ENCODE measurements at regions not wholly inside any gene's neighbourhood (a gene's known extent, or its start where the extent isn't known, plus 50 kb on each side); places are given as distances from the start of the nearest gene placed in this dataset.

- 80 to 100% (median 80%) methylated on average over 1 to 2 of the region's 35 CpGs; no CpG with 5 or more reads in 7 of the 10 experiments for WGBS, 10 experiments
- no peak overlapping the region for H3K4me3 ChIP-seq
- ATAC-seq (replicated peaks in 6 of 8) = peak in 2 of 8 experiments; percentile 1 to 3
- peaks cover 53 to 61% of the 10 kb centered on the region in 2 donors for H3K4me1 ChIP-seq (replicated peaks in 1 of 2)
- peak overlapping the region in 1 of 2 donors; percentile 36 for H3K27ac ChIP-seq
- in situ Hi-C loops (cut with MboI; ENCODE audit: low pct_unique_long_range_greater_than_20kb in 2 of 9, low sequenced_read_pairs in 9 of 9, unreplicated experiment in 9 of 9) = loop anchor here in 4 of 9 experiments (25.0 kb wide), 1 partner anchor 366 kb away; no protein-coding TSS in a partner anchor
These were observed 101.9 kb downstream of the RFLNA start for GRCh38 chr12:124396544-124397398.

DNA sequence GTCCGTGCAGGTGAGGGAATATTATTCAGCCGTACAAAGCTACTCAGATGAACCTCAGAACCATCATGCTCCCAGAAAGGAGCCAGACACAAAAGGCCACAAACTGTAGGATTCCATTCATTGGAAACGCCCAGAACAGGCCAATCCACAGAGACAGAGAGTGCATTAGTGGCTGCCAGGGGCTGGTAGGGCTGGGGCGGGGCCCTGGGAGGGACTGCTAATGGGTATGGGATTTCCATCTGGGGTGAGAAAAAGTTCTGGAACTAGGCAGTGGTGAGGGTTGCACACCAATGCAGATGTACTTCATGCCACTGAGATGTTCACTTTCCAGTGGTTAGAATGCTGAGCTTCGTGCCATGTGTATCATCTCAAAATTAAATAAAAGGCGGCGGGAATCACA, 101.1 kb downstream of the RFLNA start:
- in situ Hi-C loops (cut with MboI; ENCODE audit: low pct_unique_long_range_greater_than_20kb in 2 of 9, low sequenced_read_pairs in 9 of 9, unreplicated experiment in 9 of 9) = loop anchor here in 4 of 9 experiments (25.0 kb wide), 1 partner anchor 366 kb away; no protein-coding TSS in a partner anchor
- 75 to 100% (median 100%) methylated on average over 2 to 3 of the region's 7 CpGs; no CpG with 5 or more reads in 6 of the 10 experiments for WGBS, 10 experiments
- peaks cover 45 to 61% of the 10 kb centered on the region in 2 donors for H3K4me1 ChIP-seq (replicated peaks in 1 of 2)
- peak in 3 of 8 experiments; percentile 22 to 62 (median 27) for ATAC-seq (replicated peaks in 6 of 8)
- H3K27ac ChIP-seq = peak overlapping the region; percentile 75 to 90
- H3K4me3 ChIP-seq = no peak overlapping the region

- no peak overlapping the region for H3K4me3 ChIP-seq
- peak in 5 of 8 experiments; percentile 82 to 91 (median 90) for ATAC-seq (replicated peaks in 6 of 8)
- H3K27ac ChIP-seq = peak overlapping the region; percentile 78 to 90
- peaks cover 40 to 54% of the 10 kb centered on the region in 2 donors for H3K4me1 ChIP-seq (replicated peaks in 1 of 2)
- 72 to 80% methylated on average over 3 to 6 of the region's 21 CpGs; no CpG with 5 or more reads in 8 of the 10 experiments for WGBS, 10 experiments
- in situ Hi-C loops (cut with MboI; ENCODE audit: low pct_unique_long_range_greater_than_20kb in 2 of 9, low sequenced_read_pairs in 9 of 9, unreplicated experiment in 9 of 9) = loop anchor here in 4 of 9 experiments (25.0 kb wide), 1 partner anchor 367 kb away; no protein-coding TSS in a partner anchor
These were observed 100.4 kb downstream of the RFLNA start for GRCh38 chr12:124395284-124395752.

DNA sequence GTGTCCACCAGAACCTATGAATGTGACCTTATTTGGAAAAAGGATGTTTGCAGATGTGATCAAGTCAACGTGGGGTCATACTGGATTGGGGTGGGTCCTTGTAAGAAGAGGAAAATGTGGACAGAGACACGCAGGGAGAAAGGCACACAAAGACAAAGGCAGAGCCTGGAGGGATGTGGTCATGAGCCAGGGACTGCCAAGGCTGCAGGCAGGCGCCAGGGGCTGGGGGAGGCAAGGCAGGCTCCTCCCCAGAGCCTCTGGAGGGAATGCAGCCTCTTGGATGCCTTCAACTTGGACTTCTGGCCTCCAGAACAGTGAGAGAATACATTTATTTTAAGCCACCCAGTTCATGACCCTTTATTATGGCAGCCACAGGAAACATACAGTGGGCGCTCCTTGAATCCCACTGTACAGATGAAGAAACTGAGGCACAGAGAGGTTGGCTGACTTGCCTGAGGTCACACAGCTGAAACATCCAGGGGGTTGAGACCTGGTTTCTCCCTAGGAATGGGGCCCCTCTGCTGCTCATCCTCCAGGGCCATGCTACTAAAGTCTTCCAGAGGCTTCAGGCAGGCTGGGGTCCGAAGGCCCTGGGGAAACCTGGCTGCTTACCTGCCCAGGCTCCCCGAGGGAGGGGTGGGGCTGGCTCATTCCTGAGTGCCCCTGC, 99.7 kb downstream of the RFLNA start:
- in situ Hi-C loops (cut with MboI; ENCODE audit: low pct_unique_long_range_greater_than_20kb in 2 of 9, low sequenced_read_pairs in 9 of 9, unreplicated experiment in 9 of 9) = loop anchor here in 4 of 9 experiments (25.0 kb wide), 1 partner anchor 368 kb away; no protein-coding TSS in a partner anchor
- 80 to 100% (median 91%) methylated on average over 1 to 2 of the region's 6 CpGs; no CpG with 5 or more reads in 6 of the 10 experiments for WGBS, 10 experiments
- no peak for ATAC-seq (replicated peaks in 6 of 8)
- Histone ChIP-seq H3K4me1 (replicated peaks in 1 of 2) (peaks cover 42 to 55% of the 10 kb centered on the region in 2 donors), H3K4me3 (no peak overlapping the region), H3K27ac (peak overlapping the region; percentile 78 to 79)

GRCh38 chr12:124393831-124394230, 98.9 kb downstream of the RFLNA start:
- ATAC-seq (replicated peaks in 6 of 8) = no peak
- Histone ChIP-seq H3K4me1 (replicated peaks in 1 of 2) (peaks cover 49 to 63% of the 10 kb centered on the region in 2 donors), H3K27ac (peak overlapping the region; percentile 78 to 79), H3K4me3 (no peak overlapping the region)
- in situ Hi-C loops (cut with MboI; ENCODE audit: low pct_unique_long_range_greater_than_20kb in 2 of 9, low sequenced_read_pairs in 9 of 9, unreplicated experiment in 9 of 9) = loop anchor here in 4 of 9 experiments (25.0 kb wide), 1 partner anchor 368 kb away; no protein-coding TSS in a partner anchor
- 93 to 100% (median 100%) methylated on average over 2 to 8 of the region's 15 CpGs; no CpG with 5 or more reads in 5 of the 10 experiments for WGBS, 10 experiments

DNA sequence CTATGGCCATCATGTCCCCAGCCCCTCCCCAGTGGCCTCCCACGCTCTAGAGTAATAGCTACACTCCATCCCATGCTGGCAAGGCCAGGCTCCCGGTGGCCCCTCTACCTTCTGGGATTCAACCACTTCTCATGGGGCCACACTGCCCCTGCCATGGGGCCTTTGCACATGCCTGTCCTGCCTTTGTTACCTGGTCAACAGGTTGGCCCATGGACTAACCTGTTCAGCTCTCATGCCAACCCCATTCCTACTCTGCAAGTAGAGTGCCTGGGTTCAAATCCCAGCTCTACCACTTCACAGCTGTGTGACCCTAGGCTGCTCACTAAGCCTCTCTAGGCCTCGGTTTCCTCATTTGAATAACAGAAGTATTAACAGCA, 98.5 kb downstream of the RFLNA start:
- peak overlapping the region; percentile 60 to 62 for H3K27ac ChIP-seq
- in situ Hi-C loops (cut with MboI; ENCODE audit: low pct_unique_long_range_greater_than_20kb in 2 of 9, low sequenced_read_pairs in 9 of 9, unreplicated experiment in 9 of 9) = loop anchor here in 4 of 9 experiments (25.0 kb wide), 1 partner anchor 369 kb away; no protein-coding TSS in a partner anchor
- H3K4me1 ChIP-seq (replicated peaks in 1 of 2) = peaks cover 52 to 65% of the 10 kb centered on the region in 2 donors
- ATAC-seq (replicated peaks in 6 of 8) = no peak
- WGBS, 10 experiments = 67 to 88% methylated on average over 1 of the region's 3 CpGs; no CpG with 5 or more reads in 8 of the 10 experiments
- H3K4me3 ChIP-seq = no peak overlapping the region

- ATAC-seq (replicated peaks in 6 of 8) = peak; percentile 11 to 41 (median 18)
- peak overlapping the region; percentile 60 to 62 for H3K27ac ChIP-seq
- WGBS, 10 experiments = 47 to 90% (median 47%) methylated on average over 2 to 3 of the region's 20 CpGs; no CpG with 5 or more reads in 7 of the 10 experiments
- in situ Hi-C loops (cut with MboI; ENCODE audit: low pct_unique_long_range_greater_than_20kb in 2 of 9, low sequenced_read_pairs in 9 of 9, unreplicated experiment in 9 of 9) = loop anchor here in 4 of 9 experiments (25.0 kb wide), 1 partner anchor 369 kb away; no protein-coding TSS in a partner anchor
- H3K4me1 ChIP-seq (replicated peaks in 1 of 2) = peaks cover 57 to 71% of the 10 kb centered on the region in 2 donors
- no peak overlapping the region for H3K4me3 ChIP-seq
These were observed 97.9 kb downstream of the RFLNA start for GRCh38 chr12:124392667-124393413.

DNA sequence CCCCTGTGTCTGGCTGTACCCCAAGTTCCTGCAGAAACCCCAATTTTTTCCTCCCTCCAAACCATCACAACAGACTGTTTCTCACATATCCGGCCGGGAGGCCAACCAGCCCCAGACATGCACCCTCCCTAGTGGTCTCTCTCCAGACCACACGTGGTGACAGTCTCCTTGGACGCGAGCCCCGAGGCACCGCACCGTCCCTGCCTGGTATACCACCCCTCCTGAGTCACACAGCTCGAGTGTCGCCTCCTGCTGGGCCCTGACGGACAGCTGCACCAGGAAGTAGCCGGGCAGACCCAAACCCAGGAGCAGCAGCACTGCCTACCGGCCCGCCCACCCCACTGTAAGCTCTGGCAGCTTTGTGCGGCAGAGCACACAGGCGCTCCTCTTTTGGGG, 97.4 kb downstream of the RFLNA start:
- Histone ChIP-seq H3K27ac (peak overlapping the region; percentile 60 to 62), H3K4me1 (replicated peaks in 1 of 2) (peaks cover 60 to 76% of the 10 kb centered on the region in 2 donors), H3K4me3 (no peak overlapping the region)
- WGBS, 10 experiments = 0 to 100% methylated on average over 1 to 2 of the region's 16 CpGs; no CpG with 5 or more reads in 8 of the 10 experiments
- peak in 5 of 8 experiments; percentile 0 to 12 (median 3) for ATAC-seq (replicated peaks in 6 of 8)
- in situ Hi-C loops (cut with MboI; ENCODE audit: low pct_unique_long_range_greater_than_20kb in 2 of 9, low sequenced_read_pairs in 9 of 9, unreplicated experiment in 9 of 9) = loop anchor here in 4 of 9 experiments (25.0 kb wide), 1 partner anchor 370 kb away; no protein-coding TSS in a partner anchor

GRCh38 chr12:124391340-124392261, 96.7 kb downstream of the RFLNA start:
- ATAC-seq (replicated peaks in 6 of 8) = peak in 1 of 8 experiments; percentile 6
- H3K27ac ChIP-seq = peak overlapping the region in 1 of 2 donors; percentile 62
- in situ Hi-C loops (cut with MboI; ENCODE audit: low pct_unique_long_range_greater_than_20kb in 2 of 9, low sequenced_read_pairs in 9 of 9, unreplicated experiment in 9 of 9) = loop anchor here in 4 of 9 experiments (25.0 kb wide), 1 partner anchor 371 kb away; no protein-coding TSS in a partner anchor
- H3K4me3 ChIP-seq = no peak overlapping the region
- 71 to 100% (median 85%) methylated on average over 1 to 16 of the region's 35 CpGs; no CpG with 5 or more reads in 1 of the 10 experiments for WGBS, 10 experiments
- H3K4me1 ChIP-seq (replicated peaks in 1 of 2) = peaks cover 64 to 83% of the 10 kb centered on the region in 2 donors

DNA sequence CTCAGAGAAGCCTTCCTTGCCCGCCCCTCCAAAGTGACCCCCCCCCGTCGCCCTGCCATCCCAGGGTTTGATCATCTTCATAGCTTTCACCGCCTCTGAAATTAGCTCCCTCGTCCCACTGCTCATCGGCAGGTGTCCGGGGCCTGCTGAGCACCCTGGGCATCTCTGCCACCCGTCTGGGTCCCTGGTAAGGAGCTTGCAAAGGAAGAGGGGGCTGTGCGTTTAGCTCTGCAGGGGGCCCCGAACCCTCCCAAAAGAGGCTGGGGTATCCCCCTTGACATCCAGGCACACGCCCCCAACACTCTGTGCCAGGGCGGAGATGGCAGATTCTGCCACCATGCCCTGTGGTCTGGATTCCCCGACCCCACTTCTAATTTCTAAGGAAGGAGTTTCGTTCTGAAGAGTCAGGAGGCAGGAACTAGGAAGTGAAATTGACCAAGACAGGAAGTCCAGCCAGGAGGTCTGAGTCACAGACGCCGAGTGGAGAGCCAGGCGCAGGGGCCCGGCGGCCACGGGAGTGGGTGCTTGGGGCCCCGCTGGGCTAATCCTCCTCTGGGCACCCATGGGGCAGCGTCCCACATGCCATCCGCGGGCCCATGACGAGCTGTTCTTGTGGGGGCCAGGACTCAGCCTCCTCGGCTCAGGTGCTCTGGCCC, 95.7 kb downstream of the RFLNA start:
- H3K27ac ChIP-seq = peak overlapping the region in 1 of 2 donors; percentile 62
- H3K4me3 ChIP-seq = no peak overlapping the region
- in situ Hi-C loops (cut with MboI; ENCODE audit: low pct_unique_long_range_greater_than_20kb in 2 of 9, low sequenced_read_pairs in 9 of 9, unreplicated experiment in 9 of 9) = loop anchor here in 4 of 9 experiments (25.0 kb wide), 1 partner anchor 372 kb away; no protein-coding TSS in a partner anchor
- H3K4me1 ChIP-seq (replicated peaks in 1 of 2) = peaks cover 68 to 84% of the 10 kb centered on the region in 2 donors
- no peak for ATAC-seq (replicated peaks in 6 of 8)
- WGBS, 10 experiments = 80 to 81% methylated on average over 1 to 3 of the region's 26 CpGs; no CpG with 5 or more reads in 8 of the 10 experiments
